SH-SY5Y (cell line): ENCODE measurements at regions not wholly inside any gene's neighbourhood (a gene's known extent, or its start where the extent isn't known, plus 50 kb on each side); places are given as distances from the start of the nearest gene placed in this dataset.

Experiments
- GATA2 ChIP-seq: IDR thresholded peaks from 2 replicates; pipeline ENCODE4 v1.6.1; 2011; ENCODE audit warnings: mild to moderate bottlenecking, low read depth, low read length
- GATA3 ChIP-seq: IDR thresholded peaks from 2 replicates; pipeline ENCODE4 v1.6.1; 2011; ENCODE audit warnings: low read depth, mild to moderate bottlenecking, low read length, moderate library complexity

GRCh38 chrX:121102101-121102500 lies 54.7 kb downstream of the GLUD2 start:
- TF ChIP-seq GATA2 (no peak), GATA3 (no peak)
